ENCODE measurements at regions not wholly inside any gene's neighbourhood (a gene's known extent, or its start where the extent isn't known, plus 50 kb on each side); places are given as distances from the start of the nearest gene placed in this dataset.

DNA sequence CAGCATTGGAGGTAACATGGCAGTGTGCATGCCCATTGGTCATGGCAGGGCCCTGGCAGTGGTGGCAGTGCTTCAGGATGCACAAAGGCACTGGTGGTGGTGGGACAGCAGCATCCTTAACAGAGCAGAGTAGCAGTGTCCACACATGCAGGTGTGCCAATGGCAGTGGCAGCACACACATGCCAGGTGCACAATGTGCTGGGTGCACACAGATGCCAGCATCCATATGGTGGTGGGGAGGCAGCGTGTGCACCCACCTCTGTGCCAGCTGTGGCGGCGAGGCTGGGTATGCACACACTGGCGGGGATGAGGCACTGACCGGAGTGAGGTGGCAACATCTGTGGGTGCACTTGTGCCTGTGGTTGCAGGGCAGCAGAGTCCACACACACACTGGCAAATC is 150.6 kb downstream of the SI start:
- no peak for TF ChIP-seq EZH2 (IDR thresholded peaks at IDR 0.05; ENCODE audit: borderline replicate concordance, low read depth, low read length, severe bottlenecking)
- no peak for TF ChIP-seq POLR2A (IDR thresholded peaks at IDR 0.05; ENCODE audit: low read depth, low read length)
- TF ChIP-seq POLR2AphosphoS5 (IDR thresholded peaks at IDR 0.05; ENCODE audit: insufficient read depth, low read depth, low read length), result no peak
- TF ChIP-seq, protein P1, sequence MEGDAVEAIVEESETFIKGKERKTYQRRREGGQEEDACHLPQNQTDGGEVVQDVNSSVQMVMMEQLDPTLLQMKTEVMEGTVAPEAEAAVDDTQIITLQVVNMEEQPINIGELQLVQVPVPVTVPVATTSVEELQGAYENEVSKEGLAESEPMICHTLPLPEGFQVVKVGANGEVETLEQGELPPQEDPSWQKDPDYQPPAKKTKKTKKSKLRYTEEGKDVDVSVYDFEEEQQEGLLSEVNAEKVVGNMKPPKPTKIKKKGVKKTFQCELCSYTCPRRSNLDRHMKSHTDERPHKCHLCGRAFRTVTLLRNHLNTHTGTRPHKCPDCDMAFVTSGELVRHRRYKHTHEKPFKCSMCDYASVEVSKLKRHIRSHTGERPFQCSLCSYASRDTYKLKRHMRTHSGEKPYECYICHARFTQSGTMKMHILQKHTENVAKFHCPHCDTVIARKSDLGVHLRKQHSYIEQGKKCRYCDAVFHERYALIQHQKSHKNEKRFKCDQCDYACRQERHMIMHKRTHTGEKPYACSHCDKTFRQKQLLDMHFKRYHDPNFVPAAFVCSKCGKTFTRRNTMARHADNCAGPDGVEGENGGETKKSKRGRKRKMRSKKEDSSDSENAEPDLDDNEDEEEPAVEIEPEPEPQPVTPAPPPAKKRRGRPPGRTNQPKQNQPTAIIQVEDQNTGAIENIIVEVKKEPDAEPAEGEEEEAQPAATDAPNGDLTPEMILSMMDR (IDR thresholded peaks at IDR 0.05; ENCODE audit: extremely low read depth in 1 of 2, insufficient read depth in 1 of 2, low read depth in 1 of 2, low read length in 2 of 2), result no peak
- TF ChIP-seq MYC (IDR thresholded peaks at IDR 0.05; ENCODE audit: low read depth, low read length), result no peak
- TF ChIP-seq, protein P2, sequence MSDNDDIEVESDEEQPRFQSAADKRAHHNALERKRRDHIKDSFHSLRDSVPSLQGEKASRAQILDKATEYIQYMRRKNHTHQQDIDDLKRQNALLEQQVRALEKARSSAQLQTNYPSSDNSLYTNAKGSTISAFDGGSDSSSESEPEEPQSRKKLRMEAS (IDR thresholded peaks at IDR 0.05; ENCODE audit: insufficient read depth, insufficient read length), result no peak
- TF ChIP-seq FOS (IDR thresholded peaks at IDR 0.05; ENCODE audit: borderline replicate concordance, insufficient read depth, low read length), result no peak
- TF ChIP-seq JUN (IDR thresholded peaks at IDR 0.05; ENCODE audit: borderline replicate concordance, insufficient read depth, insufficient read length, low read depth), result no peak
- TF ChIP-seq GATA2 (IDR thresholded peaks at IDR 0.05; ENCODE audit: insufficient read depth, insufficient read length, low read depth, low read length), result no peak

Measured in endothelial cell of umbilical vein (primary cell).